Dendritic cell treated with granulocyte-macrophage colony-stimulating factor and Interleukin-4, amounts not matched to agents 40 ng/mL and 50 ng/mL, for 4 days (primary cell): ENCODE measurements at regions not wholly inside any gene's neighbourhood (a gene's known extent, or its start where the extent isn't known, plus 50 kb on each side); places are given as distances from the start of the nearest gene placed in this dataset.

ENCODE experiments used
- H3K27ac Mint-ChIP-seq: one replicate; pipeline ENCODE4 v1.8.0; 2022; ENCODE audit warnings: mild to moderate bottlenecking, mixed read lengths
- H3K27me3 Mint-ChIP-seq: one replicate; pipeline ENCODE4 v1.8.0; 2022; ENCODE audit warnings: mild to moderate bottlenecking, mixed read lengths
- H3K36me3 Mint-ChIP-seq: one replicate; pipeline ENCODE4 v1.8.0; 2022; ENCODE audit warnings: low read depth, mixed read lengths
- H3K4me1 Mint-ChIP-seq: one replicate; pipeline ENCODE4 v1.8.0; 2022; ENCODE audit warnings: low read depth, mixed read lengths
- H3K4me3 Mint-ChIP-seq: one replicate; pipeline ENCODE4 v1.8.0; 2022; ENCODE audit warnings: mild to moderate bottlenecking, moderate library complexity, mixed read lengths
- H3K9me3 Mint-ChIP-seq: one replicate; pipeline ENCODE4 v1.8.0; 2022; ENCODE audit warnings: mixed read lengths
- intact Hi-C: fragments of 100-400 bp; cut with micrococcal nuclease; formaldehyde crosslinking; loops from one replicate; pipeline ENCODE4 v1.15.0; 2022

- no peaks in the 10 kb centered on the region for H3K9me3 Mint-ChIP-seq
Observed at GRCh38 chr22:22033803-22034468, 51.3 kb upstream of the TOP3B start.

GRCh38 chr22:22032906-22033802, 50.6 kb upstream of the TOP3B start:
- no peak overlapping the region for H3K4me3 Mint-ChIP-seq
- no peaks in the 10 kb centered on the region for H3K9me3 Mint-ChIP-seq
- no peaks in the 10 kb centered on the region for H3K4me1 Mint-ChIP-seq
- H3K27me3 Mint-ChIP-seq: no peaks in the 10 kb centered on the region
- intact Hi-C loops: loop anchor here (10.0 kb wide), 1 partner anchor 102 kb away; no protein-coding TSS in a partner anchor
- H3K36me3 Mint-ChIP-seq: no peaks in the 10 kb centered on the region
- no peak overlapping the region for H3K27ac Mint-ChIP-seq

More at GRCh38 chr22:22033803-22034468, 51.3 kb upstream of the TOP3B start:
- intact Hi-C loops: loop anchor here (10.0 kb wide), 1 partner anchor 101 kb away; no protein-coding TSS in a partner anchor
- no peak overlapping the region for H3K27ac Mint-ChIP-seq
- no peaks in the 10 kb centered on the region for H3K4me1 Mint-ChIP-seq
- no peaks in the 10 kb centered on the region for H3K27me3 Mint-ChIP-seq
- H3K36me3 Mint-ChIP-seq: no peaks in the 10 kb centered on the region
- no peak overlapping the region for H3K4me3 Mint-ChIP-seq

GRCh38 chr22:22032099-22032905, 49.7 kb upstream of the TOP3B start:
- Mint-ChIP-seq H3K4me1 (no peaks in the 10 kb centered on the region), H3K4me3 (no peak overlapping the region), H3K36me3 (no peaks in the 10 kb centered on the region), H3K27ac (no peak overlapping the region), H3K27me3 (no peaks in the 10 kb centered on the region), H3K9me3 (no peaks in the 10 kb centered on the region)
- intact Hi-C loops: loop anchor here (10.0 kb wide), 1 partner anchor 102 kb away; no protein-coding TSS in a partner anchor
